Activated CD4-positive, alpha-beta T cell treated with anti-CD3 and anti-CD28 coated beads for 24 hours (primary cell): ENCODE measurements at regions not wholly inside any gene's neighbourhood (a gene's known extent, or its start where the extent isn't known, plus 50 kb on each side); places are given as distances from the start of the nearest gene placed in this dataset.

Experiments
- DNase-seq, 2 donors: peaks; one replicate each; pipeline ENCODE4 v3.0.0-alpha.2; 2020; ENCODE audit warnings: low read depth in 2 of 2

GRCh38 chr14:53896726-53897125, 59.9 kb downstream of the BMP4 start:
- DNase-seq: no peak

- DNase-seq: no peak
These were observed 62.2 kb downstream of the BMP4 start for GRCh38 chr14:53894456-53894855.

- DNase-seq: no peak
These were observed 63.3 kb downstream of the BMP4 start for GRCh38 chr14:53893374-53893773.

- DNase-seq: no peak
These were observed 66.0 kb downstream of the BMP4 start for GRCh38 chr14:53890611-53891101.

GRCh38 chr14:53888535-53889386, 67.9 kb downstream of the BMP4 start:
- no peak for DNase-seq

- DNase-seq: no peak
These were observed 71.4 kb downstream of the BMP4 start for GRCh38 chr14:53885136-53885640.

- no peak for DNase-seq
These were observed 72.0 kb downstream of the BMP4 start for GRCh38 chr14:53884601-53885000.

GRCh38 chr14:53883739-53884138, 72.9 kb downstream of the BMP4 start:
- DNase-seq: no peak

- no peak for DNase-seq
These were observed 73.9 kb downstream of the BMP4 start for GRCh38 chr14:53882684-53883083.

GRCh38 chr14:53881921-53882320, 74.7 kb downstream of the BMP4 start:
- DNase-seq: no peak

- no peak for DNase-seq
These were observed 75.3 kb downstream of the BMP4 start for GRCh38 chr14:53881161-53881871.

- no peak for DNase-seq
These were observed 75.9 kb downstream of the BMP4 start for GRCh38 chr14:53880761-53881160.

GRCh38 chr14:53879747-53880146, 76.9 kb downstream of the BMP4 start:
- no peak for DNase-seq

GRCh38 chr14:53879022-53879686, 77.5 kb downstream of the BMP4 start:
- DNase-seq: no peak

- DNase-seq: no peak
These were observed 81.2 kb downstream of the BMP4 start for GRCh38 chr14:53875324-53875897.

- no peak for DNase-seq
These were observed 81.9 kb downstream of the BMP4 start for GRCh38 chr14:53874704-53875103.

- DNase-seq: no peak
These were observed 83.9 kb downstream of the BMP4 start for GRCh38 chr14:53872681-53873089.

GRCh38 chr14:53871951-53872350, 84.7 kb downstream of the BMP4 start:
- no peak for DNase-seq

- no peak for DNase-seq
These were observed 85.6 kb downstream of the BMP4 start for GRCh38 chr14:53871011-53871410.

GRCh38 chr14:53865711-53866110, 90.9 kb downstream of the BMP4 start:
- no peak for DNase-seq

- no peak for DNase-seq
These were observed 94.8 kb downstream of the BMP4 start for GRCh38 chr14:53861781-53862180.

- DNase-seq: no peak
These were observed 98.3 kb downstream of the BMP4 start for GRCh38 chr14:53858345-53858684.
